ENCODE measurements at regions not wholly inside any gene's neighbourhood (a gene's known extent, or its start where the extent isn't known, plus 50 kb on each side); places are given as distances from the start of the nearest gene placed in this dataset.
"Not testable (repeated sequence)": the region's sequence is repeated elsewhere in the genome, so short reads cannot be mapped to it uniquely, and the experiment has no call there.

DNA sequence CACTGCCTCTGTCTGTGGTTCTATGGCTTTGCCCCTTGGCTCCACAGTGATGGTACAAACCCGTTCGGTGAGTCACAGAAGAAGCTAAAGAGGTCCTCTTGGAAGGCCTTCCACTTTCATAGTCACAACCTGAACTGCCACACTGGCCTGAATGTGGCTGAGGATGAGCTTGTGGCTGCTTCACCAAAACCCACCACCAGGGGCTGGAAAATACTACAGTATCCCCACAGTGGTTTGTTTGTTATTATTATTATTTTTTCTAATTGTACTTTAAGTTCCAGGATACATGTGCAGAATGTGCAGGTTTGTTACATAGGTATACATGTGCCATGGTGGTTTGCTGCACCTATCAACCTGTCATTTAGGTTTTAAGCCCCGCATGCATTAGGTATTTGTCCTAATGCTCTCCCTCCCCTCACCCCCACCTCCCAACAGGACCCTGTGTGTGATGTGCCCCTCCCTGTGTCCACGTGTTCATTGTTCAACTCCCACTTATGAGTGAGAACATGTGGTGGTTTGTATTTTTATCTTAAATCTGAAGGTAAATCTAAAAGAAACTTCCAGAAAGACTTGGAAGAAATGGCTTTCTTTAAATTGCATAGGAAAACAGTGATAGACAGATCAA is 160.8 kb upstream of the NPSR1 start:
- no peak for DNase-seq

DNA sequence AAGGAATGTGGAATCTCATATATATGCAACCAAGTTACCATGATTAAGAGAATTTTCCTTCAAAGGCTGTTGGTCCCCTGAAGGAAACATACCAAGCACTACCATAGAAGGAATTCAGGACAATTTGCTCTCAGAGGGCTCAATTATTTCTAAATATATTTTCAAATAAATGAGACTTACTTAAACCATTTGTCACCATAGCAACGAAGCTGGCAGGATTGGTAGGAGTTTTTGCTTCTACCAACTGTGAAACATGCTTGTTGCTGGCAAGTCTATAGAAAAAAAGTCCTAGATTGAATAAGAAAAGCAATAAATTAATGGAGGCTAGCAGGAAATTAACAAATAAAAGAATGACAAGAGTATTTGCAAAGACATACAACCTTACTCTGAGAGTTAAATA is 156.9 kb upstream of the NPSR1 start:
- DNase-seq, result no peak

DNA sequence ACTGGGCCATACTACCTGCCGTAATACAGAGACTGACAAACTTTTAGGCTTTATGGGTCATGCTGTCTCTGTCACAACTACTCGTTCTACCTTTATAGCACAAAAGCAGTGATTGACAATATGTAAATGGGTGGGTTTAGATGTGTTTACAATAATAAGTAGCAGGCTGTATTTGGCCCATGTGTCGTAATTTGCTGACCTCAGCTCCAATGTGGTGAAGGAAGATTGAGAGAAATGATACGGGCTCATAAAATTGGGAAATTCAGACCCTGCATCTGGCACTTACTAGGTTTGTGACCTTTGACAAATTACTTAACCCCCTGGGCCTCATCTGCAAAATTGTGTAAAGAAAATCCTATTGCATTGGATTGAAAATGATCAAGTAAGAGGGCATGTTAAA is 150.8 kb upstream of the NPSR1 start:
- no peak for DNase-seq

DNA sequence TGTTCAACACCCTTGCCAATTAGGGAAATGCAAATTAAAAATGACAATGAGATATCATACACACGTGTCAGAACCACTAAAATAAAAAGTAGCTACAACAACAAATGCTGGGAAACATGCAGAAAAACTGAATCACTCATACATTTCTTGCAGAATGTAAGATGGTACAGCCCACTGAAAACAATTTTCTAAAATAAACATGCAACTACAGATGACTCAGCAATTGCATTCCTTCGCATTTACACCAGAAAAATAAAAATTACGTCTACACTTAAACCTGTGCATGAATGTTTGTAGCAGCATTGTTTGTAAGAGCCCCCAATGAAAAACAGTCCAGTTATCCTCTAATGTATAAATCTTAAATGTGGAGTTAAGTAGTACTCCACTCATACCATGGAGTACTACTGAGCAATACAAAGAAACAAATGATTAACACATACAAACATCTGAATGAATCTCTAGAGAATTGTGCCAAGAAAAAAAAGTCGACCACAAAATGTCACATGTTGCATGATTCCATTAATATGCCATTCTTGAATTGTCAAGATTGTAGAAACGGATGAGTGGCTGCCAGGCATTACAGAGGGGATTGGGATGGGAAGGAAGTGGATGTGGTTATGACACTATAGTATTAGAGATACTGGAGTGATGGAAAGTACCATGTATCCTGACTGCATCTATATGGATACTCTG is 134.6 kb upstream of the NPSR1 start:
- no peak for DNase-seq

DNA sequence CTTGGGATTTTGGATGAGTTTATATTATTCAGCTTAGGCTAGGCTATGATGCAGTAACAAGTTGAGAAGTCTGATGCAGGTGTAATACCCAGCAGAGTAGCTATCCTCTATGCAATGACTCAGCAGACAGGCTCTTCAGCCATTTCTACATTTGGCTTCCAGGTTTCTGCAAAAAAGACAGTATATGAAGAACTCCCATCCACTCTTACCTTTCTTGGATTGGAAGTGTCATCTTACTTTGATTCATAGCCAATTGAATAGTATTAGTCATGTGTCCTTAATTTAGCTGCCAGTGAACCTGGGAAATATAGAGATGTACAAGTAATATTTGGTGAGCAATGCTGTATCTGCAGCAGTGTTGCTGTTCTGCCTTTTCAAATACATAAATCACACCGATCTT is 127.8 kb upstream of the NPSR1 start:
- no peak for DNase-seq

DNA sequence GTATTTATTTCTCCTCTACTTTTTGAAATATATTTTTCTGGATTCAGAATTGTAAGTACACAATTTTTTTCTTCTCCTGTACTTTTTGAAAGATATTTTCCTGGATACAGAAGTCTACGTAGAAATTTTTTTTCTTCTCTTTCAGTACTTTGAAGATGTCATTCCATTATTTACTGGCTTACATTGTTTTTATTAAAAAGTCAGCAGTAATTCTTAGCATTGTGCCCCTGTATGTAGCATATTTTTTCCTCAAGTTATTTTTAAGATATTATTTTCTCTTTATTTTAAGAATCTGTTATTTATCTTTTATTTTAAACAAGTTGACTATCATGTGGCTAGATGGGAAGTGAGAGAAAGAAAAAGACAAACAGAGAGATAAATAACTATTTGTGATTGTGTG is 119.0 kb upstream of the NPSR1 start:
- DNase-seq, result no peak

DNA sequence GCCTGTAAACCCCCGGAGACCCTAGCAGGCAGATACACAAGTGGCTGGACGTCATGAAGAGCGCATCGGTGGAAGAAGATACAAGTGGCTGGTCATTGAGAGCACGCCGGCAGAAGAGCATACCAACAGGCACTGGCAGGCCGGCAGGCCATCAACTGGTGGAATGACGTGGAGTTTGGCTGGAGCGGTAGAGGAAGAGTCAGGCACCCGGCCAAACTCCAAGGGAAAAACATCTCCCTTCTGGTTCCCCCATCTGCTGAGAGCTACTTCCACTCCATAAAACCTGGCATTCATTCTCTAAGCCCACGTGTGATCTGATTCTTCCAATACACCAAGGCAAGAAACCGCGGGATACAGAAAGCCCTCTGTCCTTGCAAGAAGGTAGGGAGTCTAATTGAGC is 113.4 kb upstream of the NPSR1 start:
- no peak for DNase-seq

DNA sequence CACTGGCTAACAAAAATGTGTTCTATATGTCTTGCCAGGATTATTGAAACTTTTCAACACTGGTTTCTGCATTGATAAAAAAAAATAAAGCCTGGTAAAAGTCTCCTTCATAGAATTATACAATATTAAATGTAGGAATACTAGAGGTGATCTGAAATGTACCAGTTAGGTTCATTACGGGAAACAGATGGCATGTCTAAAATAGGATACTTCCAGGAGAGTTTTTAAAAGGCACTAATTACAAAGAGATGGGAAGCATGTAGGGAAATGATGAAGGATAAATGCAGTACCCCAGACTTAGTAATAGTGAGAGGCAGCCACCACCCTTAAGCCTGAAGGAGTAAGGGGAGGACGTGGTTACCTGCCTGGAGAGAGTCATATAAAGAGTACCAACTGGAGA is 107.0 kb upstream of the NPSR1 start:
- DNase-seq, result no peak

DNA sequence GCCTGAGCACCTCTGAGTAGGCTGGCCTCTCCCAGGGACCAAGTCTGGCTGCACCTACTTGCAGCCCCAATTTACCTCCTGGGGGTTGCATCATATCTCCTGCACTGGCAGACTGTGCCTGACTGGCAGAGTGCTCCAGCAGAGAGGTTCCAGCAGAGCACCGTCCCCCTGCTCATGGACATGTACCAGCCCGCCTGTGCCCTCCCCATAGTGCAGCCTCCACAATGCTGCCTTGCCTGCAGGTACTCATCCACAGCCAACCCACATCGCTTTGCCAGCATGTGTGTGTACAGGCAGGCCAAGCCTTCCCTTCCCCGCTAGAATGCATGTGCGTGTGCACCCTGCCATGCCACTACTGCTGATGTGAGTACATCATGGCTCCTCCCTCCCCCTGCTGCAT is 105.5 kb upstream of the NPSR1 start:
- DNase-seq, result no peak

DNA sequence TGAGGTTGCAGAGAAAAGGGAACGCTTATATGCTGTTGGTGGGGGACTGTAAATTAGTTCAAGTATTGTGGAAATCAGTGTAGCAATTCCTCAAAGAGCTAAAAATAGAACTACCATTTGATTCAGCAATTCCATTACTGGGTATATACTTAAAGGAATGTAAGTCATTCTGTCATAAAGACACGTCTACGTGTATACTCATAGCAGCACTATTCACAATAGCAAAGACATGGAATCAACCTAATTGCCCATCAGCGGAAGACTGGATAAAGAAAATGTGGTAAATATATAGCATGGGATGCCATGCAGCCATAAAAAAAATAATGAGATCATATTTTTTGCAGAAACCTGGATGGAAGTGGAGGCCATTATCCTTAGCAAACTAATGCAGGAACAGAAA is 100.0 kb upstream of the NPSR1 start:
- DNase-seq, result no peak

DNA sequence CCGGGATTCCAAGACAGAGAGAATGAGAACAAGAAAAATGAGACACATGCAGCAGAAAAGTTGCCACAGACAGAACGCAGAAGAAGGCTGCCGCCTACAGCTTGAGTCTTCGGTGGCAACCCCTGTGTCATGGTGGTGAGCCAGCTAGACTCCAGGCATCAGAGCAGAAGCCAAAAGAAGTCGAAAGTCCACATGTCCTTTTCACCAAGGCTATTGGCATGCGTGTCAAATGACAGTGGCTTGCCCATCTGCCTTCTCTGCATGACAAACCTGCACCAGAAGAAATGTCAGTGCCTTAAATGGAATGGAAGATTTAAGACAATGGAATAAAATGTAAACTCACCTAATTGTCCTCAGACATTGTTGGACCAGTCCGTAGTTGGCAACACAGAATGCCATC is 93.9 kb upstream of the NPSR1 start:
- DNase-seq, result no peak

DNA sequence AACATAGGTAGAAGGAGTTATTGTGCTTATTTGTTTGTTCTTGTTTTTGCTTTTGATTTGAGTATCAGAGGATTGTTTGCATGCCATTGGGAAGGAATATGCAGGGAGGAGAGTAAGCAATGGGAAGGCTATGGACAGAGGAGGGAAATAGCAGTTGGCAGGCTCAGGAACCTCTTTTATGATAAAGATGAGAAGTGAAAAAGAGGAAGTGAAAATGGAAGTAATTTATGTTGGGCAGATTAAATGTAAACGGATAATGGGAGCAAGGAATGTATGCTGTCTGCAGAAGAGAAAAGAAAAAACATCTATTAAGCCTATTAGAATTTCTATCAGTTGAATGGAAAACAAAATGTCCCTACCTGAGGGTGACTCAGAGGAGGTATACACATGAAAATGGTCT is 90.1 kb upstream of the NPSR1 start:
- no peak for DNase-seq

DNA sequence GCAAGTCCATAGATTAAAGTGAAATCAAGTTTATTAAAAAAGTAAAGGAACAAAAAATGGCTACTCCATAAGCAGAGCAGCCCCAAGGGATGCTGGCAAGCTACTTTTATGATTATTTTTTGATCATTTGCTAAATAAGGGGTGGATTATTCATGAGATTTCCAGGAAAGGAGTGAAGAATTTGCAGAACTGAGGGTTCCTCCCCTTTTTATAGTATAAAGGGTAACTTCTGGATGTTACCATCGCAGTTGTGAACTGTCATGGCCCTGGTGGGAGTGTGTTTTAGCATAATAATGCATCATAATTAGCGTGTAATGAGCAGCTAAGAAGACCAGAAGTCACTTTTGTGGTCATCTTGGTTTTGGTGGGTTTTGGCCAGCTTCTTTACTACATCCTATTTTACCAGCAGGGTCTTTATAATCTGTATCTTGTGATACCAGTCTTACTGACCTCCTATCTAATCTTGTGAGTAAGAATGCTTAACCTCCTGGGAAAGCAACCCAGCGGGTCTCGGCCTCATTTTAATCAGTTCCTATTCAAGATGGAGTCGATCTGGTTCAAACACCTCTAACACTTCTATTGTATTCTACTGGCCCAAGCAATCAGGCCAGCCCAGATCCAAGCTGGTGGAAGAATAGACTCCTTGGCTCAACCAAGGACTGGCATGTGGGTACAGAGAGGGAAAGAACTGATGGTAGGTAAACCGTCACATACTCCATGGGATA is 87.9 kb upstream of the NPSR1 start:
- DNase-seq, result no peak

DNA sequence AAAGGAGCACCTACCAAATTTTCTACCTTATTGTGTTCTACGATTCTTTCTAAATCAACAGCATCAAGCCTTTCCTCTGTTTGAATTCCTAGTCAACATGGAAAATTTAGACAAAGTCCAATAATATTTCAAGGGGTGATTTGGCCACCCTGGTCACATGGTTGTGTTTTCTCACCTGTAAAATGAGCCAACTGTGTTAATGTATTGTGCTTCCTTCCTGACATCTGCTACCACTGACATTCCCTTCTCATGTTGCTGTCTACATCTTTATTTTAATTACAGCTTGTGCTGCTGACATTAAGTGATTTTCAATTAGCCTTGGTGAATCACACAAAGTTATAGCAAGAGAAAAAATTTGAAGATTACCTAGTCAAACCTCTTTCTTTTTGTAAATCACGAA is 83.0 kb upstream of the NPSR1 start:
- DNase-seq, result no peak

DNA sequence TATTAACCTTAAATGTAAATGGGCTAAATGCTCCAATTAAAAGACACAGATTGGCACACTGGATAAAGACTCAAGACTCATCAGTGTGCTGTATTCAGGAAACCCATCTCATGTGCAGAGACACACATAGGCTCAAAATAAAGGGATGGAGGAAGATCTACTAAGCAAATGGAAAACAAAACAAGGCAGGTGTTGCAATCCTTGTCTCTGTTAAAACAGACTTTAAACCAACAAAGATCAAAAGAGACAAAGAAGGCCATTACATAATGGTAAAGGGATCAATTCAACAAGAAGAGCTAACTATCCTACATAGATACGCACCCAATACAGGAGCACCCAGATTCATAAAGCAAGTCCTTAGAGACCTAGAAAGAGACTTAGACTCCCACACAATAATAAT is 80.1 kb upstream of the NPSR1 start:
- not testable (repeated sequence) for DNase-seq

DNA sequence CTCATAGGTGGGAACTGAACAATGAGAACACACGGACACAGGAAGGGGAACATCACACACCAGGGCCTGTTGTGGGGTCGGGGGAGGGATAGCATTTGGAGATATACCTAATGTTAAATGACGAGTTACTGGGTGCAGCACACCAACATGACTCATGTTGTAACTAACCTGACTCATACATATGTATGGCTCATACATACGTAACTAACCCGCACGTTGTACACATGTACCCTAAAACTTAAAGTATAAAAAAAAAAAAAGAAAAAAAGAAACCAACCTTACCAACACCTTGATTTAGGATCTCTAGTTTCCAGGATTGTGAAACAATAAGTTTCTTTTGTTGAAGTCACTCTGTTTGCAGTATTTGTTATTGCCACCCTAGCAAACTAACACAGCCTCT is 76.3 kb upstream of the NPSR1 start:
- DNase-seq, result not testable (repeated sequence)

DNA sequence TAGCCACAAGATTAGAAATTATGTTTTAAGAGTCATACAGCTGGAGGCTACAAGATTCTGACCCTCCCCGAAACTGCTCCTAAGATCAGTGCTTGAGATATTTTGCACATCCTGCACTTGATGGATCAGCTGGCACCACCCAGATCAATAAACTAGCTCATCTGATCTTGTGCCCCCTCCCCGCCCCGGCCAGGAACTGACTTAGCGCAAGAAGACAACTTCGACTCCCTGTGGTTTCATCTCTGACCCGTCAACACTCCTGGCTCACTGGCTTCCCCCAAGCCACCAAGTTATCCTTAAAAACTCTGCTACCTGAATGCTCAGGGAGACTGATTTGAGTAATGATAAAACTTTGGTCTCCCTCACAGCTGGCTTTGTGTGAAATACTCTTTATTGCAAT is 73.5 kb upstream of the NPSR1 start:
- no peak for DNase-seq

DNA sequence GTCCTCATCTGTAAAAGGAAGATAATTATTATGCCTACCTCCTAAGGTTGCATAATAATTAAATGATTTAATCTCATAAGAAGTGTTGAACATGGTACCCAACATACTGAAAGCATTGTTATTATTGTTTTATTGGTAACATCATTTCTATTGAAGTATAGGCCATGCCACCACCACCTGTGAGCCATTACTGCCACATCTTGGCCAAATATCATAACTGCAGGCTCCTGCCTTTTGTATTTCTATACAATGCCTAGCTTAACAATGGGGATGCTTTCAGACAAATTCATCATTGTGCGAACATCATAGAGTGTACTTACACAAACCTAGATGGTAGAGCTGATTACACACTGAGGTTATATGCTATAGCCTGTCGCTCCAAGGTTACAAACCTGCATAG is 61.1 kb upstream of the NPSR1 start:
- DNase-seq, result no peak

DNA sequence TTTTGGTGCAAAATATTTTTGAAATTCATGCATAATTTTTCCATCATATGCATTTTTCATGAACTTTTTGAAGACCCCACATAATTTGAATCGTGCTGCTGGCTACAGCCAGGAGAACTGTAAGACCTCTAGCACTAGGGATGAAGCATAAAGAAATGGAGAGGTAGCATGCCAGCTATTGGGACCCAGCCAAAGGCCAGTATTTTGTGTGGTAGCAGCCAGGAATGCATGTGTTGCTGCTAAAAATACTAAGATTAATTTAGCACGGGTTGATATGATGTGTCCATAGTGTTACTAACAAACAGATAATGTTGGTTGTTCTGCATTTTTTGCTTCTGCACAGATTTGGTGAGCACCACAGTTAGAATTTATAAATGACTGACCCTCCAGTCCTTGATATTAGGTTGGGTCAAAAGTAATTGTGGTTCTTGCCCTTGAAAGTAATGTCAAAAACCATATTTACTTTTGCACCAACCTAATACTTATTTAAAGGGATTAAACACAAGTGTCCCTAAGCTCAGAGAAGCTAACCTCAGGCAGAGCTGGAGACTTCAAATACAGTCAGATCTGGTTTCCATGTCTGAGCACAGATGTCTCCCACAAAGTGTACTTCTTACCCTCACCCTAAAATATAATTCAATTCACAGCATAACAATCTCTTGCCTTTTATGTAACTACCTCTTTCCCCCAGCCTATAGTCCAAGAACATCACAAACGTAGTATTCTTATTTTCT is 54.1 kb upstream of the NPSR1 start:
- no peak for DNase-seq

Data from stimulated activated CD4-positive, alpha-beta T cell treated with anti-CD3 and anti-CD28 coated beads, Interleukin-4, amount 100 ng/mL, for 24 hours (primary cell).